ELR (cell line): ENCODE measurements at regions not wholly inside any gene's neighbourhood (a gene's known extent, or its start where the extent isn't known, plus 50 kb on each side); places are given as distances from the start of the nearest gene placed in this dataset.

Source experiments
- DNase-seq: peaks from one replicate; pipeline ENCODE4 v3.0.0-alpha.2; 2015; ENCODE audit warnings: low read depth

DNA sequence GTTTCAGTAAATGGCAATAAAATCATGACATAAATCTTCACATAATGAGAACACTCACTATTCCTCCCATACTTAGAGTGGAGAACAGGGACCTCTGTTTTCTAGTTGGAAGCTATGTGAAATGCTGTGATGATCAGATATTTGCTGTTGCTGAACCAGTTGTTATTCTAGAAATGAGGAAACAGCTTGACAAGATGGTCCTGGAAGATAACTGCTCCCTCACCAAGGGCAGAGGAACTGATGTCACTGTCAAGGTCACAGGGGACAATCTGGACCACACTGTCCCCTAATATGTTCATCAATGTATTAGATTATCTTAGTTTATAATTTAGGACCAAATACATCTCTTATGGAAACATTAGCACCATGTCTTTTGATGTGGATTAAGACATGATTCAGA, 1173.3 kb downstream of the PCDH17 start:
- DNase-seq = no peak

DNA sequence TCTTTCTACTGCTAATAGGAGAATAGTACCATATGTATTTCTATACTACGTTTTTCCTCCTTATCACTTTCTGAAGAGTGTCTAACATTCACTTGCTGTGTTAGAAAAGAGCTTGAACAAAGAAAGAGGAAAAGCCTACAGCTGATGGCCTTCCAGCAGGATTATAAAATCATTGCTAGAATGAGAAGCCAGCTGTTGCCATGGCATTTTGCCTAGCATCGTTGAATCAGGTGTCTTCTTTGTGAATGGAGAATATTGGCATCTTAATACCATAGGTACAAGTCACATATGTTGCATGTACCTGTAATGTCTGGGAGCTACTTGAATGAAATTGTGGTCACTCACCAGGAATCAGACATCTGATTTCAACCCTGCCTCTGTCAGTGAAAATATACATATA, 1174.9 kb downstream of the PCDH17 start:
- DNase-seq = no peak

DNA sequence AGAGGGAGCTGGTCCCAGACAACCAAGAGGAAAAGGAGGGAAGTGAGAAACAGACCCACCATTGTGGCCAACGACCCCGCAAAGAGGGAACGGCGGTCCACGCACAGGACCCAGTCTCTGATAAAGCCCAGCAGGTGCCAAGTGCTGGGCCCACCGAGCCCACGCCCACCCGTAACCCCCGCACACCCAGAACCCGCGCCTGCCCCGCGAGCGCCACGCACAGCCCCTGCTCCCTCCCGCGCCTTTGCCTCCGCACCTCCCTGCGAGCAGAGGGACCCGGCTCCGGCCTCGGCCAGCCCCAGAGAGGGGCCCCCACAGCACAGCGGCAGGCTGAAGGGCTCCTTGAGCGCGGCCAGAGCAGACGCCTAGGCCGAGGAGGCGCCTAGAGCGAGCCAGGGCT, 1192.2 kb downstream of the PCDH17 start:
- no peak for DNase-seq

DNA sequence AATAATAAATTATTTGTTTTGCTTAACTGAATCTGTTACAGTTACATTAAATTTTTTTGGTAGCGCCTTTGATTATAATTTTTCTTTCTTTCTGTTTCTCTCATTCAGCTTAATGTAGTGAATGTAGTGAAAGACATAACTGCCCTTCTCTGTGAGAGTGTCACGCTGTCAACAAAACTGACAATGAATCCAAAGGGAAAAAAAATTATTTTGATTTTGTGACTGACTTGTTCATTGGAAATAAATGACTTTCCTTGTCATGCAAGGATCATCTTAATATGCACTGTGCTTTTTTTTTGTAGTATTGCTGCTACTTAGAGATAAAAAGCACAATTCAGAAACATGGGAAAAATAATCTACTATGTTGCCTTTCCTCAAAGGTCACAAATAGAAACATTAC, 1196.4 kb downstream of the PCDH17 start:
- DNase-seq = no peak

DNA sequence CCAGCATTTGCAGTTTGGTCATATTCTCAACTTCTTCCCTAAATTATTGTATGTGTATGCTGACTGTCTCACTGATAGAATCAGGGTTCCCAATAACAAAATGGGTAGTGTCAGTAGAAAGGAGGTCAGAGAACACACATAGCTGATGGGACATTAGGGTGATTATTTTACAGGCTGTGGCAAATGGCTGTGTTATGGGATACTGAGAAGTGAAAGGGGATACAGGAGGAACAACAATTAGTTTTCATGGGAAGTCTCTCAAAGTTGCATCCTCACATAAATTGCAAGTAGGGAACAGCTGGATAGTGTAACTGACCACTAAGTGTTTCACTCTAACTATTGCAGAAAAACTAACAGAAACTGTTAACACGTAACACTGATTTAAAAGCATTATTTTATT, 1199.3 kb downstream of the PCDH17 start:
- DNase-seq = no peak

DNA sequence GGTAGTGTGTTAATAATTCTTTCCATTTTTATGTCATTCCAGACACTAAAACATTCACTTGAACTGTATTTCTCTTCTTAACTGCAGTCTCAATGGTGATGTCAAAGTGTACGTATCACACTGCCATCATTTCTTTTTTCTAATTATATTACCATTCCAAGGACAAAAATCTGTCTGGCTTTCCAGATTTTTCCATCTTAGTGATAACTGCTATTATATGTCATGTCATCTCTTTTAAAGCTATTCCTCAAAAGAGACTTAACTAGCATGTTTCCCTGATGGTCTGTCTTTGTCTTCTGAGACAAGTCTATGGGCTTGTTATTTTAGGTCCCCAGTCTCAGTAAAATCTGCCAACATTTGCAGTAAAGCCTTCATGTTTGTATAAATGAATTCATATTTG, 1207.1 kb downstream of the PCDH17 start:
- DNase-seq = no peak

DNA sequence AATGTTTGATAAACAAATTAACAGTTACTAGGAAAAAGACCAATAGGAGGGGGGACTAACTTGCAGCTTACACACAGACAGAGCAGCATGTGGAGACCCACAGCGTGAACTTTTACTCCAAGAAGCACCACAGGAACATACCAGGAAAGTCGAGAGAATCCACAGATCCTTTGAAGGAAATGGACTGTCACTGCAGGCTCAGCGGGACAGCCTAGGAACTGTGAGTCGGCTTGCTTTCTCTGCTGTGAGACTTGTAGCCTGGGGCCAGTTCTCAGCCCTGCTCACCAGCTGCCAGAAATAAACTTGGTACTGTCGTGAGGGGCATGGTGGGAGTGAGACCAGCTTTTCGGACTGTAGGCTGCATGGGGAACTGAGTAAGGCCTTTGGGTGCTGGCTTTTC, 1211.5 kb downstream of the PCDH17 start:
- no peak for DNase-seq

DNA sequence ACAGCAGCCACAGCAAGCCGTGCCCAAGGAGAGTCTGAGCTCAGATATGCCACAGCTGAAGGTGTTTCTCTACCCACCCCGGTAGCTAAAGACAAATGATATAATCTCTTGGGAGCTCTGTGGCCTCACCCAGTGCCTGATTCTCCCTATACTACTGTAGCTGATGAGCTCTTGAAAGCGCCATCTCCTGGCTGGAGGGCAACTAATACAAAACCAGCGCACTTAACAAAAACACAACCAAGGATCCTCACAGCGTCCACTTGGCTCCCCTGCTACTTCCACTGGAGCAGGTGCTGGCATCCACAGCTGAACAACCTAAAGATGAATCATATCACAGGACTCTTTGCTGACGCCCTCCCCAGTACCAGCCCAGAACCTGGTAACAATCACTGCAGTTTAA, 1212.0 kb downstream of the PCDH17 start:
- no peak for DNase-seq

DNA sequence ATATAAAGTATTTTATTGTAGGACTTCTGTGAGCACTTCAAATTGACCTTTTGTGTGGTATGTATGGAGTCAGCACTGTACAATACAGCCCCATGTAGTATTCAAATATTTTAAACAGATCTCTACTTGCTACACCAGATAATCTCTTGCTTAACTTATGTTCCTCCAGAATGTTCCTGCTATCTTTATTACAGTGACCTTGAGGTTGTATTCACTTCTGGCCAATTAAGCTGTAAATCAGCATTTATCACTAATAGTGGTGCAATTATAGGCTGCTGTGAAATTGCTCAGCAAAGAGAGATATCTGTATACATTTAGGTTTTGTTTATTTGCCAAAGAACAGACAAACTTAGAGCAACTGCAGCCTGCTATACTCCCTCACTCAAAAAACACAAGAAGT, 1218.6 kb downstream of the PCDH17 start:
- no peak for DNase-seq

DNA sequence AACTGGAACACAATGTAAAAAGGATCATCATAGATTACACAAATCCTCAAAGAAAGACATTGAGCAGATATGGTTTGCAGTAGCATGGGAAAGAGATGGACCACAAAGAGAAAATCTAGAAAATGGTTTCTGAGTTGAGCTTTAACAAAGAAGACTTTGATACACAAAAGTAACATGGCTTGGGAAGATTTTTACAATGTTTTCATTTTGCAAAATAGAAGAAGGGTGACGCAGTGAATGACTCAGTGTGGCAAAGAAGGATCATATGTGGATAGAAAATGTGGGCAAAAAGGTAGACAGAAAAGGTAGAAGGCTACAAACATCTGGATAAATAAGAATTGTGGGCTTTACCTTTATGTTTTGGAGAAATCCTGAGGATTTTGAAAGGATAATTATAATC, 1220.5 kb downstream of the PCDH17 start:
- DNase-seq = no peak

DNA sequence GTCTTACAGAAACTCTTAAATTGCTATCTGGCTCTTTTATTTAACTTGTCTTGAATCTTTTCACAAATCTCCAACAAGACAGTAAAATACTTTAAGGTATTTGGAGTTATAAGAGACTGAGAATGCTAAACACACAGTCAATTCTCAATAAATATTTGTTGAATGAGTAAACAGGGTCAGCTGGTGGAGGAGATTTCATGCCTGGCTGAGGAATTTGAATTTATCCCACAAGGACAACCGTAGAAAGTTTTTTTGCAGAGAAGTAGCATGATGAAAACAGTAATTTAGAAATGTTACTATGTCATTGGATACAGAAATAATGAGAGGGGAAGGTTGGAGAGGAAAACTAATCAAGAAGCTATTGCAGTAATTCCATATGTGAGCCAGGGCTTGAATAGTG, 1223.7 kb downstream of the PCDH17 start:
- no peak for DNase-seq

DNA sequence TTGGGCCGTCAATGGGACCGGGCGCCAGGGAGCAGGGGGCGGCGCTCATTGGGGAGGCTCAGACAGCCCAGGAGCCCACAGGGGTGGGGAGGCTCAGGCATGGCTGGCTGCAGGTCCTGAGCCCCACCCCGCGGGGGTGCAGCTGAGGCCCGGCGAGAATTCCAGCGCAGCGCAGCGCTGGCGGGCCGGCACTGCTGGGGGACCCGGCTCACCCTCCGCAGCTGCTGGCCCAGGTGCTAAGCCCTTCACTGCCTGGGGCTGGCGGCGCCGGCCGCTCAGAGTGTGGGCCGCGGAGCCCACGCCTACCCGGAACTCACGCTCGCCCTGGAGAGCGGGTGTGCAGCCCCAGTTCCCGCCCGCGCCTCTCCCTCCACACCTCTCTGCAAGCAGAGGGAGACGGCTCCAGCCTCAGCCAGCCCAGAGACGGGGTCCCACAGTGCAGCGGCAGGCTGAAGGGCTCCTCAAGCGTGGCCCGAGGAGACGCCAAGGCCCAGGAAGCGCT, 1227.4 kb downstream of the PCDH17 start:
- DNase-seq = no peak

DNA sequence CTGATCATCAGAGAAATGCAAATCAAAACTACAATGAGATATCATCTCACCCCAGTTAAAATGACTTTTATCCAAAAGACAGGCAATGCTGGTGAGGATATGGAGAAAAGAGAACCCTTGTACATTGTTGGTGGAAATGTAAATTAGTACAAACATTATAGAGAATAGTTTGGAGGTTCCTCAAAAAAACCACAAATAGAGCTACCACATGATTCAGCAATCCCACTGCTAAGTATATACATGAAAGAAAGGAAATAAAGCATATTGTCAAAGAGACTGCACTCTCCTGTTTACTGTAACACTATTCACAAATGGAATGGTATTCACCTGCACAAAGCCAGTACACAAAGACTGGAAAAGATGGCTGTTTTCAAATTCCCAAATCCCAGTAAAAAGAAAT, 1233.7 kb downstream of the PCDH17 start:
- DNase-seq = no peak

DNA sequence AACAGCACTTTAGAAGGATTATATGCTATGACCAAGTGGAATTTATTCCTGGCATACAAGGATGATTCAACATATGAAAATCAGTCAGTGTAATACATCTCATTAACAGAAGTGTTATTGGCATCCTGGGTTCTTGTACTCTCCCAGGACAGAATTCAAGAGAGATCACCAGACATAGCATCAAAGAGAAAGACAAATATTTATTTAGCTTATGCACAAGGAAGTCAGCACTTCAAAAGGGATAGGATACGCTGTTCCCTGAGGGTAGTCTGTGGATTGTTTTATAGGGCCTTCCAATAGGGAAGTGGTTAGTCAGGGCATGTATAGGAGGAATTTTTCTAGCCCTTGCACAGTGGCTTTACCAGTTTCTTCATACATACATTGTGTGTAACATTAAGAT, 1238.0 kb downstream of the PCDH17 start:
- DNase-seq = no peak

DNA sequence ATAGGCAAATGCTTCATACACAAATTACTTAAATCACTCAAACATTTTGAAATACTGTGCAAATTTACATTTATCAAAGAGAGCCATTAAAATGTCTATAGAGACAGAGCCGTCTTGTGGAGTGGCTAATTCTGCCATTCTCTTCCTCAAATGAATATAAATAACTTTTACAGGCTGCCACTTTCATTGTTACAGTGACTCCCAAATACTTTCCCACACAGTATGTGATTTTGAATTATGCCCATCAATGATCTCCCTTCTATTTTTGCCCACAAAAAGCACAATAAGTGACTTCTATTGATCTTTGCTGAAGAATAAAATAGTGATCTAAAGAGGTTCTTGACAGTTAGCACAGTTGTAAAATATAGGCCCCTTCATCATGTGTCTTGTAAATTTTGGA, 1244.9 kb downstream of the PCDH17 start:
- DNase-seq = no peak

DNA sequence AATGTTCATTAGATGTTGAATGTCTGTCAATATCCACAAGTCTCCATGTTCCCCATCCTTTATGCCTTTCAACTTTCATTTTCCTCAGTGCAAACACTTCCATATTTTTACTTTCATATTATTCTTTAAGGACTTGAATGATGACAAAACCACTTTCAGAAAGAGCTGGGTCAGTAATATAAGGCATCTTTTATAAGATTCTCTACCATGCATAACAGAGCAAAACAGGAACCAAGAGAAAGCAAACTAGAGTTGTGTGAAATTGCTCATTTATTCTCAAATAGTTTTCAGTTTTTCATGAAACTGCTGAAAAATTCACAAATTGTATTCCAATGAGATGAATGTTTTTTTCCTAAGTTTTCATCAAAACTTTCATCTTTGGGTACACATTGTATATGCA, 1247.6 kb downstream of the PCDH17 start:
- DNase-seq = no peak

DNA sequence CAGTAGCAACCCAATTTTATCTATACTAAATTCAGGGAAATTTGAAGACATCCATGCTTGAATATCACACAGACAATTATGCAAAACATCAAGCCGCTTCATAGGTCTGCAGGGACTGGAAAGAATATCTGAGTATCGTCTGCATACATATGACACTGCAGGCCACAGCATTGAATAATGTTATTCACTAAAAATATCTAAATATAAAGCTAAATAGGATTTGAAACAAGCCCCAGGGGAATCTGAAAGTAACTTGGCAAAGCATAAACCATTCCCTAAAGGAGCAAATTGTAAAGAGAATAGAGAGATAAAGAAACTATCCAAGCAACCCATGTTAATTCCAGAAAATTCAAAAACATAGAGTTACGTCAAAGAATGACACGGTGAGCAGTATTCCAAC, 1251.0 kb downstream of the PCDH17 start:
- no peak for DNase-seq

DNA sequence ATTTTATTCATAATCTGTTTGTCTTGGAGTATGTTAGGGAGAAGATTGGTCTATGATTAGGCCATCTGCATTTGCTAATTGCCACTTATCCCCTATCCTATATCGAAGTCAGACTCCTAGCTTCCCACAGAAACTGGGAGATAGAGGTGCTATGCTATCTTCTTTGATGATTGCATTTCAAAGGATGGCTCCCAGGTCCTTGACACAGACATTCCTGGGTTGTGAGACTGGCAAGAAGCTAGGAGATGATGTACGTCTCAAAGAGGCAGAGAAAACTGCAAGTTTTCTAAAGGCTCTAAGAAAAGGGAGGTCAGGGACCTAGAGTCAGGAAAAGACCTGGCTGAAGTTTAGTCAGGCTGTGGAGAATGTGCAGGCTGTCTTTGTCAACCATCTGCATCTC, 1251.9 kb downstream of the PCDH17 start:
- no peak for DNase-seq

DNA sequence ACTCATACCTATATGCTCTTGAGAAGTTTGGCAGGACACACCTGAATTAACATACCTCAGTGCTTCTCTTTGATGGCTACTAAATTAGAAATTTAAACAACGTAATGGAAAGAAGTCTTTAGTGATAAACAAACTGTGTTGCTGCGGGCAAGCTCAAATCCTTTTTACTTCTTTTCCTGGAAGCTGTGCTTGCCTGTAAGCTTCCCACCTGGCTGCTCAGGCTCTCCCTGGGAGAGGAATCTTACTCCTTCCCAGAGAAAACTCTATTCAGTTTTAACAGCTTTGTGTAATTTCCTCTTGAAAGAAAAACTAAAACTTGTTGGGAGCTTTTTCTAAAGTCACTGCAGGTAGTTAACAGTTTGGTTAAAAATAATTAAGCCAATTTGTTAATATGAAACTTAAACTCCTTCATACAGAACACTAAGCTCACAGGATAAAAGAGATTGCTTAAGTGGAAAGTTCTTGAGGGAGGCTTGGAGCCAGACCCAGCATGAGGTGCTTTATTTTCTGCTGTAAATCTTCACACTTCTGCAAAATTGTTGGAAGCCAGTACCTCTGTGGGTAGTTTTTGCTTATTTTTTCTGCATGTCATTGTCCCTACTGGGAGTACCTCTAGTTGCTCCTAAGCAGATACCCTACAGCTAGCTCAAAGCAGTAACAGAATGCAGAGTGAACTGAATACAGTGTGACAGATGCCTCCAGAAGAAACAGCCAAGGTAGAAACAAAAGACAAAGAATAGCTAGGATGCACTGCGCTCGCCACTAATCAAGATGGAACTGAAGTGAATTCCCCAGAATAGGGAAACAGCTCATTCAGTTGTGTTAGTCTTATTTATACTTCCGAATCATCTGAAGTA, 1253.0 kb downstream of the PCDH17 start:
- DNase-seq = no peak

DNA sequence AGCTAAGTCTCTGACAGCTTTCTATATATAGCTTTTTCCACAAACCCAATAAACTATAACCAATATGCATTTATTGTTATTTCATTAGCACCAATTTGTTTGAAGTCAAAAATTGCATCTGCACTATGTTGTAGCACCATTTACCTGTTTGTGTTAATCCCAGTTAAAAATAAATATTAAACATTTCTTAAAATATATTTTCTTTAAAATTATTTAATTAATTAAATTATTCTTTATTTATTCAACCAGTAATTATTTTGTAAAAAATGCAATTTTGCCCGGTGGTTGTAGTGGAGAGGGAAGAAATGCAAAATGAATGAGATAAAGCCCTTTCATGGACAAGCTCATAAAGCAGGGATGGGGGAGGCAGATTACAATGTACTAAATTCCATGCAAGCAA, 1257.9 kb downstream of the PCDH17 start:
- no peak for DNase-seq

DNA sequence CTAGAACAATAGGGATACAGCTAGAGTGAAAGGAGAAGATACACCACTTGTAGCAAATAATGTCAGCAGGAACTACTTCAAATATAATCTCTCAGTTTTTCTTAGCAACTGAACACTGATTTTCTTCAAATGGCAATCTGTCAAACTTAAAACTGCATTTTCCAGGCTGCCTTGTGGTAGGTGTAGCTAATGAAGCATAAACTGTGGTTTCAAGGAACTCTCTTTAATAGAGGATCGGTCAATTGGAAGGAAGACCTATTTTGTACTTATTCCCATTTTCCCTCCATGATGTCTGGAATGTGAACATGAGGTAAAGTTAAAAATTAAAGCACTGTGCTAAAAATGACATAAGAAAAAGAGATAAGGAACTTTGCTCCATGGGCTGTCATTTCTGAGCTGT, 1261.9 kb downstream of the PCDH17 start:
- no peak for DNase-seq

DNA sequence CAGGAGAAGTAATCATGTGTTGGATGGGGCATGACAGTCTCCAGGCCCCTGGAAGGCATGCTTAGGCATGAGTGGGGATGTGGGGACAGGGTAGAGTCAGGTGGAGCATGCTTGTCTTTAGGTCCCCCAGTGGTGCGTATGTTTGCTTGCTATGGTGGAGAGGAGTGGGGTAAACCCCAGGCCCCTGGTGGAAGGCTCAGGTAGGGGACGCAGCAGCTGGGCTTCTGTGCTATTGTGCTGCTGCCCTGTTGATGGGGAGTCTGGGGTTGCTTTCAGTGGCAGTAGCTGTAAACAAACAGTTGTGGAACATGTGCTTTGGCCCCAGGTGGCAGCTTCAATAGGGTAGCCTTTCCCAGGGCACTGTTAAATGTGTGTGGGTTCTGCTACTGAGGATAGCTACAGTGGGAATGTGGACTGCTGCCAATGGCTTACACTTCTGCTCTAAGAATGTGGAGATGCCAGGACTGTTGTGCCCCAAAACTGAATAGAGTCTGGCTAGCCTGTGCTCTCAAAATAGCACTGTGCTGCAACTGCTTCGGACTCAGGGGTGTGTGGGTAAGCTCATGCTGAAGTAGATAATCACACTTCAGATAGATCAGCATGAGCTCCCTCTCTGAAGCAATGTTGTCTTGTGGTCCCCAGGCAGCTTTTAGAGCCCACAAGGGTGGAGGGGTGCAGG, 1257.3 kb downstream of the DIAPH3 start:
- DNase-seq = no peak

DNA sequence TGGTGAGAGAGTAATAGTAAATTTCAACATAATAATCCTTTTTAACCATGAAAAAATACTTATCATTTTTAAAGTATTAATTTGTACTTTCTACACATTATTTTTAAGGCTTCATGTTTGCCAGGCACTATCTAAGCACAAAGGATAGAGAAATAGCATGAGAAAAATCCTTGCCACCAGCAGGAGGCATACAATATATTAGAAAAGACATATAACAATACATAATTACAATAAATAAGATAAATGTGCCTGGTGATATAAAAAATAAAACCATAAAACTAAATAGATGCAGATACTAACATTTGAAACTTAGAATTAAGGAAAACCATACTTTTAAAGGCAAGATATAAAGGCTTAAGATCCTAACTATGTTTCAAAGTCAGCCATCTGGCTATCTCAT, 1256.4 kb downstream of the DIAPH3 start:
- DNase-seq = no peak
